ENCODE measurements at regions not wholly inside any gene's neighbourhood (a gene's known extent, or its start where the extent isn't known, plus 50 kb on each side); places are given as distances from the start of the nearest gene placed in this dataset.

- ATAC-seq = no peak
- no peak overlapping the region for H3K9ac ChIP-seq (ENCODE audit: low read length)
- H3K4me3 ChIP-seq (replicated peaks in 1 of 2; ENCODE audit: low read depth in 1 of 2, low read length in 2 of 2) = no peak overlapping the region
- intact Hi-C loops (cut with micrococcal nuclease) = no loop called here
- DNase-seq (ENCODE audit: low read depth, low spot score) = no peak
- ChIA-PET CTCF (no interaction called here), POLR2A (no interaction called here), RAD21 (ENCODE audit: low non-redundant PET in 1 of 2, low total read pairs in 2 of 2, uncharacterized antibody in 2 of 2, unreplicated experiment in 2 of 2) (no interaction called here)
- no TSS peak for BruUV-seq (replicated peaks)
- H3K27ac ChIP-seq (ENCODE audit: low read depth, low read length) = no peak overlapping the region
- H4K20me1 ChIP-seq (ENCODE audit: insufficient read depth) = no peaks in the 10 kb centered on the region
- no peaks in the 10 kb centered on the region for H3K9me3 ChIP-seq (ENCODE audit: control insufficient read depth in 1 of 2, insufficient read depth in 1 of 2, low read depth in 1 of 2, low read length in 2 of 2)
- H3K4me1 ChIP-seq (ENCODE audit: control insufficient read depth in 1 of 2, insufficient read depth in 2 of 2, low read length in 2 of 2) = no peaks in the 10 kb centered on the region
- H3K4me2 ChIP-seq (ENCODE audit: low read length) = no peak overlapping the region
- H2AFZ ChIP-seq (ENCODE audit: low read depth, low read length, poor library complexity, severe bottlenecking) = no peak overlapping the region
- TF ChIP-seq, protein P1, sequence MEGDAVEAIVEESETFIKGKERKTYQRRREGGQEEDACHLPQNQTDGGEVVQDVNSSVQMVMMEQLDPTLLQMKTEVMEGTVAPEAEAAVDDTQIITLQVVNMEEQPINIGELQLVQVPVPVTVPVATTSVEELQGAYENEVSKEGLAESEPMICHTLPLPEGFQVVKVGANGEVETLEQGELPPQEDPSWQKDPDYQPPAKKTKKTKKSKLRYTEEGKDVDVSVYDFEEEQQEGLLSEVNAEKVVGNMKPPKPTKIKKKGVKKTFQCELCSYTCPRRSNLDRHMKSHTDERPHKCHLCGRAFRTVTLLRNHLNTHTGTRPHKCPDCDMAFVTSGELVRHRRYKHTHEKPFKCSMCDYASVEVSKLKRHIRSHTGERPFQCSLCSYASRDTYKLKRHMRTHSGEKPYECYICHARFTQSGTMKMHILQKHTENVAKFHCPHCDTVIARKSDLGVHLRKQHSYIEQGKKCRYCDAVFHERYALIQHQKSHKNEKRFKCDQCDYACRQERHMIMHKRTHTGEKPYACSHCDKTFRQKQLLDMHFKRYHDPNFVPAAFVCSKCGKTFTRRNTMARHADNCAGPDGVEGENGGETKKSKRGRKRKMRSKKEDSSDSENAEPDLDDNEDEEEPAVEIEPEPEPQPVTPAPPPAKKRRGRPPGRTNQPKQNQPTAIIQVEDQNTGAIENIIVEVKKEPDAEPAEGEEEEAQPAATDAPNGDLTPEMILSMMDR (IDR thresholded peaks at IDR 0.05 in 2 of 3, conservative IDR thresholded peaks at IDR 0.05 in 1 of 3; ENCODE audit: borderline replicate concordance in 1 of 3, insufficient read depth in 1 of 3, low read depth in 2 of 3, low read length in 2 of 3) = no peak
- no peak for TF ChIP-seq FOSL1 (IDR thresholded peaks at IDR 0.05; ENCODE audit: low read depth)
- TF ChIP-seq, protein P2, sequence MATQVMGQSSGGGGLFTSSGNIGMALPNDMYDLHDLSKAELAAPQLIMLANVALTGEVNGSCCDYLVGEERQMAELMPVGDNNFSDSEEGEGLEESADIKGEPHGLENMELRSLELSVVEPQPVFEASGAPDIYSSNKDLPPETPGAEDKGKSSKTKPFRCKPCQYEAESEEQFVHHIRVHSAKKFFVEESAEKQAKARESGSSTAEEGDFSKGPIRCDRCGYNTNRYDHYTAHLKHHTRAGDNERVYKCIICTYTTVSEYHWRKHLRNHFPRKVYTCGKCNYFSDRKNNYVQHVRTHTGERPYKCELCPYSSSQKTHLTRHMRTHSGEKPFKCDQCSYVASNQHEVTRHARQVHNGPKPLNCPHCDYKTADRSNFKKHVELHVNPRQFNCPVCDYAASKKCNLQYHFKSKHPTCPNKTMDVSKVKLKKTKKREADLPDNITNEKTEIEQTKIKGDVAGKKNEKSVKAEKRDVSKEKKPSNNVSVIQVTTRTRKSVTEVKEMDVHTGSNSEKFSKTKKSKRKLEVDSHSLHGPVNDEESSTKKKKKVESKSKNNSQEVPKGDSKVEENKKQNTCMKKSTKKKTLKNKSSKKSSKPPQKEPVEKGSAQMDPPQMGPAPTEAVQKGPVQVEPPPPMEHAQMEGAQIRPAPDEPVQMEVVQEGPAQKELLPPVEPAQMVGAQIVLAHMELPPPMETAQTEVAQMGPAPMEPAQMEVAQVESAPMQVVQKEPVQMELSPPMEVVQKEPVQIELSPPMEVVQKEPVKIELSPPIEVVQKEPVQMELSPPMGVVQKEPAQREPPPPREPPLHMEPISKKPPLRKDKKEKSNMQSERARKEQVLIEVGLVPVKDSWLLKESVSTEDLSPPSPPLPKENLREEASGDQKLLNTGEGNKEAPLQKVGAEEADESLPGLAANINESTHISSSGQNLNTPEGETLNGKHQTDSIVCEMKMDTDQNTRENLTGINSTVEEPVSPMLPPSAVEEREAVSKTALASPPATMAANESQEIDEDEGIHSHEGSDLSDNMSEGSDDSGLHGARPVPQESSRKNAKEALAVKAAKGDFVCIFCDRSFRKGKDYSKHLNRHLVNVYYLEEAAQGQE (IDR thresholded peaks at IDR 0.05; ENCODE audit: low read depth) = peak; percentile 7; the same call in 1 of the 2 replicates
- no peaks in the 10 kb centered on the region for H3K79me2 ChIP-seq (ENCODE audit: insufficient read depth, low read length)
- H3K36me3 ChIP-seq (ENCODE audit: control insufficient read depth in 1 of 2, insufficient read depth in 2 of 2, low read length in 2 of 2) = no peaks in the 10 kb centered on the region
- no peaks in the 10 kb centered on the region for H3K27me3 ChIP-seq (ENCODE audit: insufficient read depth, low read length)
- no peaks in the 10 kb centered on the region for H3K9me2 ChIP-seq (ENCODE audit: insufficient read depth)
Measured at GRCh38 chrX:42450228-42450627, 327.7 kb downstream of the PPP1R2C start.

GRCh38 chrX:42443267-42443666 is 334.7 kb downstream of the PPP1R2C start:
- Histone ChIP-seq H2AFZ (ENCODE audit: low read depth, low read length, poor library complexity, severe bottlenecking) (no peak overlapping the region), H3K27me3 (ENCODE audit: insufficient read depth, low read length) (no peaks in the 10 kb centered on the region), H3K27ac (ENCODE audit: low read depth, low read length) (no peak overlapping the region), H3K36me3 (ENCODE audit: control insufficient read depth in 1 of 2, insufficient read depth in 2 of 2, low read length in 2 of 2) (no peaks in the 10 kb centered on the region), H3K4me1 (ENCODE audit: control insufficient read depth in 1 of 2, insufficient read depth in 2 of 2, low read length in 2 of 2) (no peaks in the 10 kb centered on the region), H3K9ac (ENCODE audit: low read length) (no peak overlapping the region), H3K79me2 (ENCODE audit: insufficient read depth, low read length) (no peaks in the 10 kb centered on the region), H3K4me2 (ENCODE audit: low read length) (no peak overlapping the region), H3K9me3 (ENCODE audit: control insufficient read depth in 1 of 2, insufficient read depth in 1 of 2, low read depth in 1 of 2, low read length in 2 of 2) (no peaks in the 10 kb centered on the region), H3K9me2 (ENCODE audit: insufficient read depth) (no peaks in the 10 kb centered on the region), H4K20me1 (ENCODE audit: insufficient read depth) (no peaks in the 10 kb centered on the region), H3K4me3 (replicated peaks in 1 of 2; ENCODE audit: low read depth in 1 of 2, low read length in 2 of 2) (no peak overlapping the region)
- RAD21 ChIA-PET (ENCODE audit: low non-redundant PET in 1 of 2, low total read pairs in 2 of 2, uncharacterized antibody in 2 of 2, unreplicated experiment in 2 of 2) = no interaction called here
- intact Hi-C loops (cut with micrococcal nuclease) = no loop called here
- no TSS peak for BruUV-seq (replicated peaks)
- no peak for ATAC-seq
- POLR2A ChIA-PET = no interaction called here
- CTCF ChIA-PET = no interaction called here
- no peak for DNase-seq (ENCODE audit: low read depth, low spot score)
- TF ChIP-seq TCF7L2 (IDR thresholded peaks at IDR 0.05; ENCODE audit: borderline replicate concordance, extremely low read depth, insufficient read depth, insufficient read length) (no peak), SIN3A (IDR thresholded peaks at IDR 0.05; ENCODE audit: low read depth) (no peak), ZFX (IDR thresholded peaks at IDR 0.05) (no peak), ZNF274 (IDR thresholded peaks at IDR 0.05; ENCODE audit: low read depth, low read length) (no peak), CBX3 (IDR thresholded peaks at IDR 0.05; ENCODE audit: low read depth) (no peak), POLR2A (IDR thresholded peaks at IDR 0.05; ENCODE audit: borderline replicate concordance, extremely low read depth, insufficient read depth, insufficient read length) (no peak), CEBPB (IDR thresholded peaks at IDR 0.05; ENCODE audit: low read depth) (no peak), FOSL1 (IDR thresholded peaks at IDR 0.05; ENCODE audit: low read depth) (no peak), POLR2AphosphoS5 (IDR thresholded peaks at IDR 0.05; ENCODE audit: low read depth, low read length) (no peak), EZH2 (IDR thresholded peaks at IDR 0.05) (no peak), EZH2phosphoT487 (IDR thresholded peaks at IDR 0.05; ENCODE audit: borderline replicate concordance) (no peak)
- TF ChIP-seq, protein P1 (IDR thresholded peaks at IDR 0.05 in 2 of 3, conservative IDR thresholded peaks at IDR 0.05 in 1 of 3; ENCODE audit: borderline replicate concordance in 1 of 3, insufficient read depth in 1 of 3, low read depth in 2 of 3, low read length in 2 of 3) = no peak
